ENCODE measurements at regions not wholly inside any gene's neighbourhood (a gene's known extent, or its start where the extent isn't known, plus 50 kb on each side); places are given as distances from the start of the nearest gene placed in this dataset.

- no peak for TF ChIP-seq ZNF788 (CRISPR knock-in tag; IDR thresholded peaks at IDR 0.05; ENCODE audit: borderline replicate concordance)
- no peak for TF ChIP-seq RARA (CRISPR knock-in tag; IDR thresholded peaks at IDR 0.05)
- TF ChIP-seq PHF8 (CRISPR knock-in tag; IDR thresholded peaks at IDR 0.05), result no peak
- no peak for TF ChIP-seq ZNF891 (CRISPR knock-in tag; IDR thresholded peaks at IDR 0.05)
- TF ChIP-seq ZNF18 (CRISPR knock-in tag; IDR thresholded peaks at IDR 0.05; ENCODE audit: insufficient replicate concordance), result no peak
Observed at GRCh38 chr14:96965885-96966595, 168.9 kb downstream of the VRK1 start (continued).

GRCh38 chr14:96975116-96975515 is 177.9 kb downstream of the VRK1 start:
- ATAC-seq, result no peak
- POLR2A ChIA-PET, result no interaction called here
- Histone ChIP-seq H3K4me1 (ENCODE audit: insufficient read depth, low read length) (no peaks in the 10 kb centered on the region), H3K36me3 (replicated peaks in 1 of 2; ENCODE audit: control insufficient read depth in 1 of 2, insufficient read depth in 2 of 2, low read length in 2 of 2) (no peaks in the 10 kb centered on the region), H3K27me3 (ENCODE audit: control insufficient read depth in 1 of 2, insufficient read depth in 2 of 2, low read length in 2 of 2) (no peaks in the 10 kb centered on the region), H3K4me2 (ENCODE audit: low read depth, low read length) (no peak overlapping the region), H3K79me2 (ENCODE audit: insufficient read depth, low read length) (no peaks in the 10 kb centered on the region), H2AFZ (ENCODE audit: low read length) (no peak overlapping the region), H3K27ac (ENCODE audit: extremely low read length, insufficient read depth, low read length) (no peak overlapping the region), H3K9me3 (ENCODE audit: low read length) (peaks cover 9% of the 10 kb centered on the region), H3K9ac (ENCODE audit: insufficient read depth, low read depth, low read length) (no peak overlapping the region), H3K4me3 (replicated peaks in 1 of 3; ENCODE audit: insufficient read depth in 1 of 3, low read depth in 2 of 3, low read length in 3 of 3) (no peak overlapping the region), H4K20me1 (ENCODE audit: insufficient read depth, low read length) (no peaks in the 10 kb centered on the region)
- intact Hi-C loops (cut with micrococcal nuclease; ENCODE audit: unreplicated experiment) (no loop called here), in situ Hi-C loops (cut with HindIII; ENCODE audit: extremely low pct_ligation_motif_present, low pct_unique_long_range_greater_than_20kb) (no loop called here)
- no peak for DNase-seq (ENCODE audit: low spot score)
- CTCF ChIA-PET (ENCODE audit: low intra/inter-chr PET ratio, low total read pairs), result no interaction called here
- 0% methylated on average over 1 of the region's 1 CpG for WGBS (ENCODE audit: low lambda C conversion rate)
- no peak for FAIRE-seq
- BruUV-seq (replicated peaks), result no TSS peak
- TF ChIP-seq ZNF552 (CRISPR knock-in tag; IDR thresholded peaks at IDR 0.05; ENCODE audit: borderline replicate concordance) (no peak), MLXIP (CRISPR knock-in tag; IDR thresholded peaks at IDR 0.05; ENCODE audit: borderline replicate concordance) (no peak), KDM1A (CRISPR knock-in tag; IDR thresholded peaks at IDR 0.05) (no peak), ZNF775 (CRISPR knock-in tag; IDR thresholded peaks at IDR 0.05; ENCODE audit: borderline replicate concordance) (no peak), SP140L (CRISPR knock-in tag; IDR thresholded peaks at IDR 0.05; ENCODE audit: borderline replicate concordance) (no peak), IRF9 (CRISPR knock-in tag; IDR thresholded peaks at IDR 0.05; ENCODE audit: borderline replicate concordance) (no peak), ZNF7 (CRISPR knock-in tag; IDR thresholded peaks at IDR 0.05) (no peak), STAG1 (CRISPR knock-in tag; IDR thresholded peaks at IDR 0.05) (no peak)

Measured in HepG2 (cell line).